Activated T-helper 1 cell treated with anti-CD3 and anti-CD28 coated beads, Interleukin-12 subunit alpha, Interleukin-12 subunit beta, Interleukin-2, Interleukin-4 antibody, amounts not matched to agents 30 ng/mL and 10 ng/mL and 1 ng/mL, durations not matched to agents 14 hours and 24 hours and 36 hours (primary cell): ENCODE measurements at regions not wholly inside any gene's neighbourhood (a gene's known extent, or its start where the extent isn't known, plus 50 kb on each side); places are given as distances from the start of the nearest gene placed in this dataset.
"Not testable (repeated sequence)": the region's sequence is repeated elsewhere in the genome, so short reads cannot be mapped to it uniquely, and the experiment has no call there.

Source experiments
- DNase-seq: peaks from one replicate; pipeline ENCODE4 v3.0.0; 2021; ENCODE audit warnings: low spot score
- H3K27ac Mint-ChIP-seq: one replicate; pipeline ENCODE4 v1.8.0; 2021; ENCODE audit warnings: mild to moderate bottlenecking, mixed read lengths
- H3K27me3 Mint-ChIP-seq: one replicate; pipeline ENCODE4 v1.8.0; 2022; ENCODE audit warnings: mild to moderate bottlenecking, moderate library complexity, mixed read lengths; ENCODE audit not compliant: insufficient read depth
- H3K36me3 Mint-ChIP-seq: one replicate; pipeline ENCODE4 v1.8.0; 2021; ENCODE audit warnings: low read depth, mixed read lengths
- H3K4me1 Mint-ChIP-seq: one replicate; pipeline ENCODE4 v1.8.0; 2021; ENCODE audit warnings: low read depth, mixed read lengths
- H3K4me3 Mint-ChIP-seq: one replicate; pipeline ENCODE4 v1.8.0; 2021; ENCODE audit warnings: mild to moderate bottlenecking, moderate library complexity, mixed read lengths
- H3K9me3 Mint-ChIP-seq: one replicate; pipeline ENCODE4 v1.8.0; 2021; ENCODE audit warnings: mixed read lengths
- intact Hi-C: fragments of 100-400 bp; cut with micrococcal nuclease; formaldehyde crosslinking; loops from one replicate; pipeline ENCODE4 v1.15.1; 2024

GRCh38 chr7:35889870-35890269 lies 89.0 kb downstream of the SEPTIN7 start:
- H3K9me3 Mint-ChIP-seq, result no peaks in the 10 kb centered on the region
- H3K4me3 Mint-ChIP-seq, result no peak overlapping the region
- peaks cover 15% of the 10 kb centered on the region for H3K4me1 Mint-ChIP-seq
- peaks cover 48% of the 10 kb centered on the region for H3K36me3 Mint-ChIP-seq
- DNase-seq, result no peak
- intact Hi-C loops, result no loop called here
- H3K27me3 Mint-ChIP-seq, result no peaks in the 10 kb centered on the region
- no peak overlapping the region for H3K27ac Mint-ChIP-seq

GRCh38 chr7:35891004-35891830 lies 90.4 kb downstream of the SEPTIN7 start:
- Mint-ChIP-seq H3K27ac (no peak overlapping the region), H3K36me3 (peaks cover 40% of the 10 kb centered on the region), H3K27me3 (no peaks in the 10 kb centered on the region), H3K4me3 (no peak overlapping the region), H3K4me1 (peaks cover 17% of the 10 kb centered on the region), H3K9me3 (no peaks in the 10 kb centered on the region)
- intact Hi-C loops, result no loop called here
- no peak for DNase-seq

GRCh38 chr7:35893649-35894048 lies 92.8 kb downstream of the SEPTIN7 start:
- H3K36me3 Mint-ChIP-seq, result peaks cover 31% of the 10 kb centered on the region
- intact Hi-C loops, result no loop called here
- no peak for DNase-seq

GRCh38 chr7:35894721-35895120 lies 93.9 kb downstream of the SEPTIN7 start:
- DNase-seq, result no peak
- intact Hi-C loops, result no loop called here
- no peaks in the 10 kb centered on the region for H3K9me3 Mint-ChIP-seq
- H3K27ac Mint-ChIP-seq, result no peak overlapping the region
- no peaks in the 10 kb centered on the region for H3K27me3 Mint-ChIP-seq
- H3K4me3 Mint-ChIP-seq, result no peak overlapping the region
- peaks cover 17% of the 10 kb centered on the region for H3K4me1 Mint-ChIP-seq
- peaks cover 25% of the 10 kb centered on the region for H3K36me3 Mint-ChIP-seq

More at GRCh38 chr7:35893649-35894048, 92.8 kb downstream of the SEPTIN7 start:
- H3K9me3 Mint-ChIP-seq, result no peaks in the 10 kb centered on the region
- H3K4me1 Mint-ChIP-seq, result peaks cover 17% of the 10 kb centered on the region
- H3K27me3 Mint-ChIP-seq, result no peaks in the 10 kb centered on the region
- no peak overlapping the region for H3K27ac Mint-ChIP-seq
- no peak overlapping the region for H3K4me3 Mint-ChIP-seq

GRCh38 chr7:35900651-35901050 lies 99.8 kb downstream of the SEPTIN7 start:
- intact Hi-C loops, result no loop called here
- Mint-ChIP-seq H3K27ac (no peak overlapping the region), H3K4me1 (no peaks in the 10 kb centered on the region), H3K4me3 (no peak overlapping the region), H3K9me3 (no peaks in the 10 kb centered on the region), H3K36me3 (peaks cover 27% of the 10 kb centered on the region), H3K27me3 (no peaks in the 10 kb centered on the region)
- no peak for DNase-seq

GRCh38 chr7:35905555-35905954 lies 104.7 kb downstream of the SEPTIN7 start:
- DNase-seq, result no peak
- H3K9me3 Mint-ChIP-seq, result no peaks in the 10 kb centered on the region
- H3K27me3 Mint-ChIP-seq, result no peaks in the 10 kb centered on the region
- H3K4me3 Mint-ChIP-seq, result no peak overlapping the region
- H3K36me3 Mint-ChIP-seq, result peaks cover 24% of the 10 kb centered on the region
- intact Hi-C loops, result loop anchor here (5.0 kb wide), 1 partner anchor 478 kb away; no protein-coding TSS in a partner anchor
- no peak overlapping the region for H3K27ac Mint-ChIP-seq
- H3K4me1 Mint-ChIP-seq, result peaks cover 6% of the 10 kb centered on the region

GRCh38 chr7:35906191-35906908 lies 105.5 kb downstream of the SEPTIN7 start:
- Mint-ChIP-seq H3K36me3 (peaks cover 25% of the 10 kb centered on the region), H3K4me1 (peaks cover 6% of the 10 kb centered on the region), H3K27me3 (no peaks in the 10 kb centered on the region), H3K27ac (no peak overlapping the region), H3K4me3 (no peak overlapping the region), H3K9me3 (no peaks in the 10 kb centered on the region)
- intact Hi-C loops, result loop anchor here (1.0 to 5.0 kb wide), 7 partner anchors 104 to 479 kb away; partner anchors contain the start of gene HERPUD2
- DNase-seq, result peak; percentile 43

- H3K4me1 Mint-ChIP-seq, result peaks cover 6% of the 10 kb centered on the region
- H3K27me3 Mint-ChIP-seq, result no peaks in the 10 kb centered on the region
- no peak for DNase-seq
- peaks cover 15% of the 10 kb centered on the region for H3K36me3 Mint-ChIP-seq
- intact Hi-C loops, result loop anchor here (5.0 kb wide), 1 partner anchor 481 kb away; no protein-coding TSS in a partner anchor
- H3K9me3 Mint-ChIP-seq, result no peaks in the 10 kb centered on the region
- H3K27ac Mint-ChIP-seq, result no peak overlapping the region
- H3K4me3 Mint-ChIP-seq, result no peak overlapping the region
Observed at GRCh38 chr7:35908331-35909216, 107.7 kb downstream of the SEPTIN7 start.

- intact Hi-C loops, result loop anchor here (5.0 kb wide), 1 partner anchor 483 kb away; no protein-coding TSS in a partner anchor
- Mint-ChIP-seq H3K36me3 (peaks cover 10% of the 10 kb centered on the region), H3K9me3 (no peaks in the 10 kb centered on the region), H3K27me3 (no peaks in the 10 kb centered on the region), H3K4me3 (no peak overlapping the region), H3K27ac (no peak overlapping the region), H3K4me1 (peaks cover 6% of the 10 kb centered on the region)
- DNase-seq, result no peak
Observed at GRCh38 chr7:35909870-35910357, 109.1 kb downstream of the SEPTIN7 start.

- H3K27ac Mint-ChIP-seq, H3K36me3 Mint-ChIP-seq, H3K4me3 Mint-ChIP-seq, H3K9me3 Mint-ChIP-seq, DNase-seq, H3K4me1 Mint-ChIP-seq, H3K27me3 Mint-ChIP-seq, intact Hi-C loops: not testable (repeated sequence)
Observed at GRCh38 chr7:35910621-35911020, 109.8 kb downstream of the SEPTIN7 start.

GRCh38 chr7:35913350-35913749 lies 112.5 kb downstream of the SEPTIN7 start:
- H3K27me3 Mint-ChIP-seq, DNase-seq, H3K4me3 Mint-ChIP-seq, H3K36me3 Mint-ChIP-seq, H3K27ac Mint-ChIP-seq, intact Hi-C loops, H3K9me3 Mint-ChIP-seq, H3K4me1 Mint-ChIP-seq: not testable (repeated sequence)

GRCh38 chr7:35914214-35914613 lies 113.4 kb downstream of the SEPTIN7 start:
- intact Hi-C loops, DNase-seq, H3K4me1 Mint-ChIP-seq, H3K27ac Mint-ChIP-seq, H3K4me3 Mint-ChIP-seq, H3K27me3 Mint-ChIP-seq, H3K9me3 Mint-ChIP-seq, H3K36me3 Mint-ChIP-seq: not testable (repeated sequence)
